Spleen (tissue), 11 donors: ENCODE measurements at regions not wholly inside any gene's neighbourhood (a gene's known extent, or its start where the extent isn't known, plus 50 kb on each side); places are given as distances from the start of the nearest gene placed in this dataset.

Experiments
- DNase-seq: peaks from one replicate; pipeline ENCODE4 v3.0.0-alpha.2; 2020
- H3K27ac ChIP-seq, 8 donors: fragments of 200-600 bp; sonication (generic) in 7 of 8; 1 replicate in 4 of 8; 2 replicates in 4 of 8; pipeline versions ENCODE4 v1.5.0 to v1.8.0; 2016 to 2021; ENCODE audit warnings: inconsistent platforms in 4 of 8, mild to moderate bottlenecking in 4 of 8, moderate library complexity in 1 of 8
- H3K27me3 ChIP-seq, 7 donors: fragments of 200-600 bp; sonication (generic) in 6 of 7; replicated peaks in 1 of 7; 1 replicate in 4 of 7; 2 replicates in 3 of 7; pipeline versions ENCODE4 v1.5.0 to v1.8.0; 2016 to 2021; ENCODE audit warnings: inconsistent platforms in 3 of 7, mild to moderate bottlenecking in 1 of 7
- H3K36me3 ChIP-seq, 6 donors: fragments of 200-600 bp; sonication (generic) in 5 of 6; 1 replicate in 4 of 6; 2 replicates in 2 of 6; pipeline versions ENCODE4 v1.5.0 to v1.8.0; 2016 to 2021; ENCODE audit warnings: inconsistent platforms in 2 of 6
- H3K4me1 ChIP-seq, 6 donors: fragments of 200-600 bp; sonication (generic) in 5 of 6; 1 replicate in 3 of 6; 2 replicates in 3 of 6; pipeline versions ENCODE4 v1.5.0 to v1.8.0; 2016 to 2021; ENCODE audit warnings: inconsistent platforms in 3 of 6
- H3K4me3 ChIP-seq, 8 donors: fragments of 200-600 bp; sonication (generic) in 7 of 8; 1 replicate in 4 of 8; 2 replicates in 4 of 8; pipeline versions ENCODE4 v1.5.0 to v1.8.0; 2016 to 2021; ENCODE audit warnings: inconsistent platforms in 4 of 8, mild to moderate bottlenecking in 4 of 8, moderate library complexity in 2 of 8
- H3K9me3 ChIP-seq, 8 donors: fragments of 200-600 bp; sonication (generic) in 7 of 8; 1 replicate in 4 of 8; 2 replicates in 4 of 8; pipeline versions ENCODE4 v1.5.0 to v1.8.0; 2016 to 2021; ENCODE audit warnings: inconsistent platforms in 4 of 8
- POLR2A ChIP-seq, 3 donors: fragments of 450-650 bp; IDR thresholded peaks; one replicate each; pipeline ENCODE4 v1.5.1; 2017; ENCODE audit warnings: antibody characterized with exemption in 3 of 3, mild to moderate bottlenecking in 1 of 3
- POLR2AphosphoS5 ChIP-seq, 3 donors: sonication (generic); formaldehyde crosslinking; IDR thresholded peaks; one replicate each; pipeline ENCODE4 v1.5.1; 2017; ENCODE audit warnings: antibody characterized with exemption in 3 of 3
- WGBS, 5 donors: extraction: QIAGEN DNeasy Blood & Tissue Kit in 3 of 5; methylation state at CpG; one replicate each; pipeline versions ENCODE4 v1.1.5 to v1.1.7; 2013 to 2018; 5-methylcytosine and 5-hydroxymethylcytosine counted together
- intact Hi-C: fragments of 100-400 bp; cut with DNase I; formaldehyde crosslinking; loops from one replicate; pipeline ENCODE4 v1.15.0; 2023; ENCODE audit warnings: low total_unique reads
- TF ChIP-seq, protein P1 (sequence below), 11 experiments: fragments of 200-600 bp in 7 of 11; fragments of 450-650 bp in 4 of 11; sonication (generic) in 4 of 11; IDR thresholded peaks in 8 of 11; conservative IDR thresholded peaks in 3 of 11; 1 replicate in 7 of 11; 2 replicates in 4 of 11; pipeline versions ENCODE4 v1.4.0 to v1.8.0; 2016 to 2021; ENCODE audit warnings: antibody characterized with exemption in 11 of 11, inconsistent platforms in 4 of 11, mild to moderate bottlenecking in 1 of 11
- donor health status: healthy with polysubstance abuse.
- donor health status: DM: no; HTN: no; CAD: no; lungs with moderate emphysema.
- donor health status: DM: no; HTN: no; CAD: no.
- donor health status: Bipolar disorder and iron deficiency.
- donor health status: healthy.
- donor health status: DM: no; HTN: no; CAD: no.
- donor health status: DM: yes; HTN: yes; CAD: no.

DNA sequence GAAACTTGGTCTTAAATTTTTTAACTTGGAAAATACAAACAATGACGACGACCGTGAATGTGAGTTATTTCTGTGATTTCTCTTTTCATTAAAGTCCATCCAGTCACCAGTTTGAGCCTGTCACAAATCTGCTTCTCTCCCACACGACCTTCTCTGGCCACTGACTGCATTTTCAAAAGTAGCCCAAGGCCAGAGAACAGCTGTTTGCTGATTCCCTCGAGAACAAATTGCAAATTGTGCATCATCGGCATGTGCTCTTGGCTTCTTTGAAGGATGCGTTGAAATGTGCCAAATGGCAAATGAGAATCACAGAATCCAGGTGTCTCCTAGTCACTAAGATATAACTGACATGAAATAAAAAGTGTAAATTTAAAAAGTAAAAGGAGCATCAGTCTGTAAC lies 106.4 kb downstream of the AQP9 start:
- Histone ChIP-seq H3K9me3 (no peaks in the 10 kb centered on the region), H3K27ac (no peak overlapping the region), H3K36me3 (no peaks in the 10 kb centered on the region), H3K4me1 (peaks cover 0 to 15% (median 4%) of the 10 kb centered on the region in 6 donors), H3K4me3 (no peak overlapping the region), H3K27me3 (no peaks in the 10 kb centered on the region)
- DNase-seq: no peak
- intact Hi-C loops: no loop called here
- TF ChIP-seq, protein P1, sequence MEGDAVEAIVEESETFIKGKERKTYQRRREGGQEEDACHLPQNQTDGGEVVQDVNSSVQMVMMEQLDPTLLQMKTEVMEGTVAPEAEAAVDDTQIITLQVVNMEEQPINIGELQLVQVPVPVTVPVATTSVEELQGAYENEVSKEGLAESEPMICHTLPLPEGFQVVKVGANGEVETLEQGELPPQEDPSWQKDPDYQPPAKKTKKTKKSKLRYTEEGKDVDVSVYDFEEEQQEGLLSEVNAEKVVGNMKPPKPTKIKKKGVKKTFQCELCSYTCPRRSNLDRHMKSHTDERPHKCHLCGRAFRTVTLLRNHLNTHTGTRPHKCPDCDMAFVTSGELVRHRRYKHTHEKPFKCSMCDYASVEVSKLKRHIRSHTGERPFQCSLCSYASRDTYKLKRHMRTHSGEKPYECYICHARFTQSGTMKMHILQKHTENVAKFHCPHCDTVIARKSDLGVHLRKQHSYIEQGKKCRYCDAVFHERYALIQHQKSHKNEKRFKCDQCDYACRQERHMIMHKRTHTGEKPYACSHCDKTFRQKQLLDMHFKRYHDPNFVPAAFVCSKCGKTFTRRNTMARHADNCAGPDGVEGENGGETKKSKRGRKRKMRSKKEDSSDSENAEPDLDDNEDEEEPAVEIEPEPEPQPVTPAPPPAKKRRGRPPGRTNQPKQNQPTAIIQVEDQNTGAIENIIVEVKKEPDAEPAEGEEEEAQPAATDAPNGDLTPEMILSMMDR (IDR thresholded peaks at IDR 0.05 in 8 of 11, conservative IDR thresholded peaks at IDR 0.05 in 3 of 11): no peak
- TF ChIP-seq POLR2A (IDR thresholded peaks at IDR 0.05): no peak
- no peak for TF ChIP-seq POLR2AphosphoS5 (IDR thresholded peaks at IDR 0.05)
- 82 to 87% (median 85%) methylated on average over 7 of the region's 7 CpGs for WGBS, 5 donors

DNA sequence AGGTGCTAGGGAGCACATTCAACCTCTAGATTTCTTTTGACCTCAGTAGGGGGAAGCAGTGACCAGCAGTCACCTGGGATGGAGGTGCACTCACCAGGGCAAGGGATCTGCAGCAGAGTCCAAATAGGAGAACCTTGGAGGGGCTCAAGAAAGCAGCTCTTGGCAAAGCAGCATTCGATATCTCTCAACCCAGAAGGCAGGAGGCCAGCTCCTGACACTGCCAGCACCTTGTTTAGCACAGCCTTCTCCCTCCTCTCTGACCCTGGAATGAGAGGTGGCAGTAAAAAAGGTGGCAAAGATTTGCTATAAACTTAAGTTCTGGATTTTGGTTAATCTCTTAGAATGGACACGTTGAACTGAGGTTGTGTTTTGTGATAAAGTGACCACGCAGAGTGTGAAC lies 107.9 kb downstream of the AQP9 start:
- 57 to 76% (median 72%) methylated on average over 3 of the region's 3 CpGs for WGBS, 5 donors
- intact Hi-C loops: no loop called here
- H3K4me1 ChIP-seq: peaks cover 0 to 25% (median 8%) of the 10 kb centered on the region in 6 donors

DNA sequence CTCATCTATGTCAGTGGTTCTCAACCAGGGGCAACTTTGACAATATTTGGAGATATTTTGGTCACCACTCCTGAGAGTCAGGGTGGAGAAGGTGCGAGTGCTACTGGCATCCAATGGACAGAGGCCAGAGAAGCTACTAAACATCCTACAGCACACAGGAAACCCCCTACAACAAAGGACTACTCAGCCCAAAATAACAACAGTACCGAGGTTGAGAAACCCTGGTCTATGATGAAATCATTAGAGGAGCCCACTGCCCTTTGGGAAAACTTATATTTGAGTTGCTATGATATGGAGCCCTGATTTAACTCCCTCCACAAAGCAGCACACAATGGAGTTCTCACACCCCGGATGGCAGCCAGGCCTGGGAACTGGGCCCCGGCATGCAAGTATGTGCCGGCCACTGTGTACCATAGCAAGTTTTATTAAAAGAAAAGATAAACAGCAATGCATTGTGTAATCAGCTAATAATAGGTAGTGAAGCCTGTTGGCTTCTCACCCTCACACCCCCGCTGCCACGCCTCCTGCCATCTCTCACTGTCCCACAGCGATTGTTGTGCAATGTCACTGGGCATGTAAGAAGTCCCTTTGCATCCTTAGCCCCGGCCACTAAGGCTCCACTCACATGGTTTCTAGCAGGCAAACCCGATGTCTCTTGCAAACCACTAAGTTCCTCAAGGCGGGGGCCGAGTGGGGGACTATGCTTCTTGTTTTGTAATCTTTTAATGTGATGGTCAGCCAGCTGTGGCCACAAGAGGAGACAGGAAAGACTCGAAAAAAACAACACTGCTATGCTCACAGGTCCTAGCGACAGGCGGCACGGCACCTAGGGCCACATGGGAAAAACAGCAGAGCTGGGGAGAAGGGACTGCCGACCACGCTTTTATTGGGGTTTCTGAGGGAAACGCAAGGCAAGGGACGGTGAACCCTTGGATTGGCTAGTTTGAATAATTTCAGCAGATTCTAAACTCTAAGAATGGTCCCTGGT lies 110.0 kb downstream of the AQP9 start:
- Histone ChIP-seq H3K9me3 (no peaks in the 10 kb centered on the region), H3K4me3 (no peak overlapping the region), H3K27ac (peak overlapping the region in 3 of 8 donors; percentile 51 to 73 (median 71)), H3K4me1 (peaks cover 0 to 28% (median 8%) of the 10 kb centered on the region in 6 donors), H3K36me3 (no peaks in the 10 kb centered on the region), H3K27me3 (no peaks in the 10 kb centered on the region)
- DNase-seq: peak; percentile 81
- TF ChIP-seq POLR2AphosphoS5 (IDR thresholded peaks at IDR 0.05): peak in 1 of 3 donors; percentile 51
- TF ChIP-seq, protein P1 (IDR thresholded peaks at IDR 0.05 in 8 of 11, conservative IDR thresholded peaks at IDR 0.05 in 3 of 11): no peak
- intact Hi-C loops: no loop called here
- 57 to 80% (median 71%) methylated on average over 20 of the region's 20 CpGs for WGBS, 5 donors

More for the DNA sequence above, 107.9 kb downstream of the AQP9 start:
- H3K9me3 ChIP-seq: no peaks in the 10 kb centered on the region
- no peaks in the 10 kb centered on the region for H3K27me3 ChIP-seq
- no peaks in the 10 kb centered on the region for H3K36me3 ChIP-seq
- DNase-seq: no peak
- H3K27ac ChIP-seq: no peak overlapping the region
- no peak overlapping the region for H3K4me3 ChIP-seq
- TF ChIP-seq, protein P1 (IDR thresholded peaks at IDR 0.05 in 8 of 11, conservative IDR thresholded peaks at IDR 0.05 in 3 of 11): no peak
- TF ChIP-seq POLR2A (IDR thresholded peaks at IDR 0.05) (no peak), POLR2AphosphoS5 (IDR thresholded peaks at IDR 0.05) (no peak)

DNA sequence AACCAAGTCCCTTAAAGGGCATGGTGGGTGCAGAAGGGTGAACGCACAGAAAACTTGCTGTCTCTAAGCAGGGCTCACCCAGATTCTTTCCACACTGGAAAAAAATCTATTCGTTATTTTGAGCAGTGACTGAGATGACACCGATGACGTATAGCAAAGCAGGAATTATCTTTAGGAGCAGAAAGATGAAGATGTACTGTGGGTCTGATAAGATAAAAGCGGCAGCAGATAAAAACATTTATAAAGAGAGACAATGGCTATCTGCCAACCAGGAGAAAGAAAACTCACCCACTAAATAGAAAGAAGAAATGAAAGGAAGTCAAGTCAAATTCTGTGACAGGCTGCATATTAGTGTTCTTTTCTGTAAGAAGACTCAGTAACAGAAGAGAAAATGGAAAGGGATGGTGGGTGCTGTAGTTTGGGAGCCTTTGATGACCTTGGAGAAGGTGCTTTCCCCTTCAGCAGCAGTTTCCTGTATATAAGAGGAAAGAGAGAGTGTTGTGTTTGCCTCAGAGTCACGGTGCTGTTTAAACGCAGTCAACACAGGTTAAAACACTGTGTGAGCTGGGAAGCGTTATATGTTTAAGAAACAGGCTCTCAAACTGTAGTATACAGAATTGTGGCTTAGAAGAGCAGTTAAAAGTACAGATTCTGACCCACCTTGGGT lies 111.6 kb downstream of the AQP9 start:
- no peak for DNase-seq
- peaks cover 0 to 28% (median 8%) of the 10 kb centered on the region in 6 donors for H3K4me1 ChIP-seq
- no peaks in the 10 kb centered on the region for H3K36me3 ChIP-seq
- 48 to 63% (median 56%) methylated on average over 8 of the region's 8 CpGs for WGBS, 5 donors
- H3K27ac ChIP-seq: peak overlapping the region in 1 of 8 donors; percentile 13
- H3K4me3 ChIP-seq: peak overlapping the region in 1 of 8 donors; percentile 26
- no peak for TF ChIP-seq POLR2A (IDR thresholded peaks at IDR 0.05)
- no peak for TF ChIP-seq POLR2AphosphoS5 (IDR thresholded peaks at IDR 0.05)
- TF ChIP-seq, protein P1 (IDR thresholded peaks at IDR 0.05 in 8 of 11, conservative IDR thresholded peaks at IDR 0.05 in 3 of 11): no peak
- intact Hi-C loops: no loop called here
- H3K9me3 ChIP-seq: peaks cover 0 to under 1% (median 0%) of the 10 kb centered on the region in 8 donors
- no peaks in the 10 kb centered on the region for H3K27me3 ChIP-seq
